ENCODE measurements at regions not wholly inside any gene's neighbourhood (a gene's known extent, or its start where the extent isn't known, plus 50 kb on each side); places are given as distances from the start of the nearest gene placed in this dataset.
"Not testable (repeated sequence)": the region's sequence is repeated elsewhere in the genome, so short reads cannot be mapped to it uniquely, and the experiment has no call there.

DNA sequence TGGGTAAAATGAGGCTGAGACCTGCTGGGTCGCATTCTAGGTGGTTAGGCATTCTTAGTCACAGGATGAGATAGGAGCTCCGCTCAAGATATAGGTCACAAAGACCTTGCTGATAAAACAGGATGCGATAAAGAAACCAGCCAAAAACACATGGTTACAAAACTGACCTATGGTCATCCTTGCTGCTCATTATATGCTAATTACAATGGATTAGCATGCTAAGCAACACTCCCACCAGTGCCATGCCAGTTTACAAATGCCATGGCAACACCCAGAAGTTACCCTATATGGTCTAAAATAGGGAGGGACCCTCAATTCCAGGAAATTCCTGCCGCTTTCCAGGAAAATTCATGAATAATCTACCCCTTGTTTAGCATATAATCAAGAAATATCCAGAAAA, 132.4 kb downstream of the BRMS1L start:
- DNase-seq: no peak
- Mint-ChIP-seq H3K27me3 (peaks cover 6% of the 10 kb centered on the region), H3K36me3 (no peaks in the 10 kb centered on the region), H3K27ac (no peak overlapping the region), H3K4me1 (ENCODE audit: low read depth) (no peaks in the 10 kb centered on the region), H3K4me3 (no peak overlapping the region), H3K9me3 (no peaks in the 10 kb centered on the region)
- intact Hi-C loops (cut with micrococcal nuclease): no loop called here
- ChIA-PET POLR2A (no interaction called here), CTCF (interaction anchor here (1.2 kb wide), 1 partner anchor 111 kb away, joined by 3 read pairs; no protein-coding TSS in a partner anchor)

DNA sequence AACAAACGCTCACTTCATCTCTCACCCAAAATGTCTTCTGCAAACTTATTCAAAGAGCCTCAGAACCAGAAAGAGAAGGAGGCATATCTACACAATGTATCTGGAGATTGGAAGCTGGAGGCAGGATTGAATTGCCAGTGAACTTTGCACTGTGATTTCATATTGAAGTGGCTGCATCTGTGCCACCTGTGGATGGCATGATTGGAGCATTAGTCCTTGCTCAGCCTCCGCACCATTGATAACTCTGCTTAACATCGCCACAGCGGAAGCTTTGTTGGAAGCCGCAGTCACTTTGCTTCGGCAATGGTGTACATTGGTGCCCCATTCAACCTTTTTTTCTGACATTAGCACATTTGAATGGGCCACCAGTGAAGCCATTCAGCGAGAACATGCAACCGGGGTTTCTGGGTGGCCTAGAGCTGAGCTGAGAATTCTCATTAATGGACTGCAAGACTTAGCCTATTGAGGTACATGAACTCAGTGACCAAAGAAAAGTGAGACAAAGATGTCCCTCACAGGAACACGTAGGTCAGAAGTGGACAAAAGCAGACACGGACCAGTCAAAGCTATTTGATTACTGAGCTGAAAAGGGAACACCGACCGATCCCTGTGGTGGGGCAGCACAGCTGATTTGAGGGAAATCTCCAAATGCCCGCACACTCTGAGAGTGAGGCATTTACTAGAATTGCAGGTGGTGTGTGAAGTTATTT, 130.4 kb downstream of the BRMS1L start:
- CTCF ChIA-PET: interaction anchor here (1.2 to 1.6 kb wide), 3 partner anchors 10 to 114 kb away, joined by 3 to 4 read pairs (median 4); no protein-coding TSS in a partner anchor
- intact Hi-C loops (cut with micrococcal nuclease): no loop called here

DNA sequence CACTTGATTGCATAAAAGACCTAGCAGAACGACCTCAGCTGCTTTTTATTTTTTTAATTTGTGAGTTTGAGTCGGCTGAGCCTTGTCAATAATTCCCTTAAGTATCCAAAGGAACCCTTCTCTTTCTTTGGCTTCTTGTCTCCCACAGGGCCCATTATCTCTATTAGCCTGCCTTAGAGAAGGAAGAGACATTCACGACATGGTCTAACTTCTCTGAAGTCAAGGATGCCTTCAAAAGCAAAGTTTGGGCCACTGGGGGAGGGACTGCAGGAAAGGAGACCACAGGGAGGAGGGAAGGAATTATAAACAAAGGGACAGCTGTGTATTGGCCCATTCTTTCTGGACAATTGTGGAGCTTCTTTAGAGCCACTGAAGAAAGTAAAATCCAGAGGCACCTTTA, 126.4 kb downstream of the BRMS1L start:
- no peak for DNase-seq
- H3K4me3 Mint-ChIP-seq: no peak overlapping the region
- ChIA-PET CTCF (no interaction called here), POLR2A (no interaction called here)
- H3K9me3 Mint-ChIP-seq: no peaks in the 10 kb centered on the region
- H3K27me3 Mint-ChIP-seq: peaks cover 3% of the 10 kb centered on the region
- intact Hi-C loops (cut with micrococcal nuclease): no loop called here
- no peaks in the 10 kb centered on the region for H3K4me1 Mint-ChIP-seq (ENCODE audit: low read depth)
- H3K36me3 Mint-ChIP-seq: no peaks in the 10 kb centered on the region
- no peak overlapping the region for H3K27ac Mint-ChIP-seq

More for the DNA sequence above, 130.4 kb downstream of the BRMS1L start:
- H3K27me3 Mint-ChIP-seq: peaks cover 6% of the 10 kb centered on the region
- POLR2A ChIA-PET: no interaction called here
- no peak for DNase-seq
- H3K4me3 Mint-ChIP-seq: no peak overlapping the region
- H3K36me3 Mint-ChIP-seq: no peaks in the 10 kb centered on the region
- no peaks in the 10 kb centered on the region for H3K9me3 Mint-ChIP-seq
- H3K27ac Mint-ChIP-seq: no peak overlapping the region
- no peaks in the 10 kb centered on the region for H3K4me1 Mint-ChIP-seq (ENCODE audit: low read depth)

DNA sequence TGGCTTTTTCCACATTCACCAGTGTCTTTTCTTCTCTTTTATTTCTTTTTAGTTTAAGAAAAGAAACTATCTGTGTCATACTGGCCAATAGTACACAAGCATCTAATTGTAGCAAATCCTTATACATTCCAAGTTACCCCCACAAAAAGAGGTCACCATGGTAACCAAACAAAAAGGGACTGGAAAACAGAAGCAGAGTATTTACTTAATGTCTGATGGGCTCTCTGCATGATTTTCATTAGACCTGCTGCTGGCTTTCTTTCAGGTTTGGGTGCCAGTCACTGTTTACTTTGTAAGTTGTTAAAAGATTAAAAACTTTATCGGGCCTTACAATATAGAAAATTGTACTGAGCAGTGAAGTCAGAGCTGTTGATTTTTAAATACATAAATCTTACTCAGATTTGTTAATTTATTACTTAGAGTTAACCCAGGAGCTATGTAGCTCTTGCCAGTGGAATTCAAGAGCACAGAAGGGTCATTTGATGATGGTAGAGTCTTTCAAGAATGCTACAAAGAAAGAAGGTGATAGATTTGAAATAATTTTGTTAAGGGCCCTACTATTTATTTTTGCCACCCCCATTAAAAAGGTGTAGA, 123.9 kb downstream of the BRMS1L start:
- H3K4me1 Mint-ChIP-seq (ENCODE audit: low read depth): no peaks in the 10 kb centered on the region
- no peak overlapping the region for H3K27ac Mint-ChIP-seq
- H3K27me3 Mint-ChIP-seq: peaks cover 3% of the 10 kb centered on the region
- H3K9me3 Mint-ChIP-seq: no peaks in the 10 kb centered on the region
- ChIA-PET POLR2A (no interaction called here), CTCF (interaction anchor here (1.2 kb wide), 1 partner anchor 9 kb away, joined by 3 read pairs; no protein-coding TSS in a partner anchor)
- DNase-seq: no peak
- intact Hi-C loops (cut with micrococcal nuclease): no loop called here
- H3K4me3 Mint-ChIP-seq: no peak overlapping the region
- no peaks in the 10 kb centered on the region for H3K36me3 Mint-ChIP-seq

DNA sequence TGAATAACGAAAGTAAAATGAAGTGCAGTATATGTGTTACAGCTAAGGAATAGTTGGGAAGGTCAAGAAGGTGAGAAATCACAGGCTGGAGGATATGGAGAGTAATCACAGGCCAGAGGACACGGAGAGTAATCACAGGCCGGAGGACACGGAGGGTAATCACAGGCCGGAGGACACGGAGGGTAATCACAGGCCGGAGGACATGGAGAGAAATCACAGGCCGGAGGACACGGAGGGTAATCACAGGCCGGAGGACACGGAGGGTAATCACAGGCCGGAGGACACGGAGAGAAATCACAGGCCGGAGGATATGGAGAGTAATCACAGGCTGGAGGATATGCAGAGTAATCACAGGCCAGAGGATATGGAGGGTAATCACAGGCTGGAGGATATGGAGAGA, 121.8 kb downstream of the BRMS1L start:
- POLR2A ChIA-PET; H3K36me3 Mint-ChIP-seq; CTCF ChIA-PET; intact Hi-C loops (cut with micrococcal nuclease); H3K4me3 Mint-ChIP-seq; H3K27me3 Mint-ChIP-seq; H3K4me1 Mint-ChIP-seq (ENCODE audit: low read depth); H3K9me3 Mint-ChIP-seq; DNase-seq; H3K27ac Mint-ChIP-seq: not testable (repeated sequence)

DNA sequence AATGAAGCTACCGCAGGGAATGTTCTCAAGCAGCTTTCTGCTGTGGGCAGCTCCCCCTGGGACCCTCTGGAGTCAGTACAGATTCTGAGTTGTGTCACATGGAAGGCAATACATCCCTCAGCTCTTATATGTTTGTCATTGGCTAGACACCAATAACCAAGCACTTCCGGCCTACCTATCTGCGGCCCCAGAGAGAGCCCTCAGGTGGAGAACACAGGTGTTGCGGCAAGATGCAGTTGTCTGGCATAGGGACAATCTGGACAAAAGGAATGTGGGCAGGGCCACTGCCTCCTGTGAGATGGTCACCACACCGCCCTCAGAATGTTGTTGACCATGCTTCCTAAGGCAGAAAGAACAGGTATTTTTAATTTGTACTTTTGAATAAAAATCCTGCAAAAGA, 118.7 kb downstream of the BRMS1L start:
- Mint-ChIP-seq H3K27ac (no peak overlapping the region), H3K27me3 (peaks cover 3% of the 10 kb centered on the region), H3K9me3 (no peaks in the 10 kb centered on the region), H3K36me3 (no peaks in the 10 kb centered on the region), H3K4me3 (no peak overlapping the region), H3K4me1 (ENCODE audit: low read depth) (peaks cover 3% of the 10 kb centered on the region)
- POLR2A ChIA-PET: no interaction called here
- peak; percentile 30 for DNase-seq
- CTCF ChIA-PET: interaction anchor here (0.6 to 2.0 kb wide), 4 partner anchors 10 to 429 kb away, joined by 3 to 6 read pairs (median 4); no protein-coding TSS in a partner anchor
- intact Hi-C loops (cut with micrococcal nuclease): loop anchor here (2.0 kb wide), 1 partner anchor 62 kb away; no protein-coding TSS in a partner anchor

DNA sequence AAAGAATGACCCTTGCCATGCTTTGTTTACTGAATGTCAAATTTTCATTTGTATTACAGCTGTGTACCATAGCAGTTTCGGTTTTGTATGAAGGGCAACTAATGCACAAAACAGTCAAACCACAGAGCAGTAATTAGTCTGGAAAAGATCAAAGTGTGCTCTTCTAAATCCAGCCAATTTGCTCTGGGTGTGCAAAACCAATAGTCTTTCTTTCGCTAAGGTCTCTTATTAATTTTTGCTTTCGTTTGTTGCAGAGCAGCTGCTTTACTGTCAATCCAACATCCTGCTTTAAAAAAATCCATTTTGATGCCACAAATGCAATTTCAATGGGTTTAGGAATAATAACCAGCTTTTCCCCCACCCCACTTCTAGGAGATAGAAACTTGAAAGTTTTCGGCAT, 114.2 kb downstream of the BRMS1L start:
- CTCF ChIA-PET: interaction anchor here (0.6 to 1.4 kb wide), 3 partner anchors 77 to 216 kb away, joined by 3 to 4 read pairs (median 3); no protein-coding TSS in a partner anchor
- Mint-ChIP-seq H3K36me3 (no peaks in the 10 kb centered on the region), H3K9me3 (no peaks in the 10 kb centered on the region), H3K27ac (no peak overlapping the region), H3K4me1 (ENCODE audit: low read depth) (peaks cover 3% of the 10 kb centered on the region), H3K4me3 (no peak overlapping the region), H3K27me3 (no peaks in the 10 kb centered on the region)
- POLR2A ChIA-PET: no interaction called here
- intact Hi-C loops (cut with micrococcal nuclease): no loop called here
- DNase-seq: no peak

DNA sequence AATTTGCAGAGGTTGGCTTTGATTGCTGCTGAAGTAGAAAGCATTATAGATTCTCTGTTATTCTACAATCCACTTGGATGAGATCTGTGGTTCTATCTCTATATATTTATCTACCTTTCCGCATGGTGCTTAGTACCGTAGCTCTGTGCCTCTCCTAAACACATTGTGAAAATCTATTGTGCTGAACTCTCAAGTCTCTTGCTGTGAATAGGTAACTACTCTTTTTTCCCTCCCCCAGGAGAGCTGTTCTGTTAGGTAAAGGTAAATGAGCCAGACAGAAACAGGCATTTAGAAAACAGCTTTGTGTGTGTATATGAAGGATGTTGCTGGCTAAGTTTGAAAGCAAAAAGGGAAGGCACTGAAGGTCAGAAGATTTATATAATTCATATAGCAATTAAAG, 112.6 kb downstream of the BRMS1L start:
- H3K4me1 Mint-ChIP-seq (ENCODE audit: low read depth): peaks cover 8% of the 10 kb centered on the region
- no peaks in the 10 kb centered on the region for H3K36me3 Mint-ChIP-seq
- no peak for DNase-seq
- no peak overlapping the region for H3K27ac Mint-ChIP-seq
- no peaks in the 10 kb centered on the region for H3K27me3 Mint-ChIP-seq
- CTCF ChIA-PET: no interaction called here
- H3K9me3 Mint-ChIP-seq: no peaks in the 10 kb centered on the region
- POLR2A ChIA-PET: interaction anchor here (0.5 to 0.6 kb wide), 2 partner anchors 14 to 581 kb away, joined by 3 read pairs; no protein-coding TSS in a partner anchor
- no peak overlapping the region for H3K4me3 Mint-ChIP-seq
- intact Hi-C loops (cut with micrococcal nuclease): no loop called here

DNA sequence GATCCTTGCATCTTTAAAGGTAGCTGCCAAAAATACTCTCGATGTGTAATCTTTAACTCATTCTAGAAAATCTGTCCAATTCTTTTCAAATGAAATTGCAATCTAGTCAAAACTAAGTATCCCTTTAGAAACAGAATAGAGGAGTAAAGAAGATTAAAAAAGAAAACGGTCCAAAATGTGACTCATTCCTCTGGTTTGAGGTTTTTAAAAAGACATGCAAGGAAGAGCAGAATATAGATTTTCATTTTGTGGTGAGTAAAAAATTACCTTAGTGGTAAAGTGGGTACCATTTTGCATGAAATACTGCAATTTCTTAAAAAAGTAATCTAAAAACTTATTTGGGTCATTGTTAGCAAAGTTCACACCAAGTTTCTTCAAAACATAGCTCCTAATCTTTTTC, 108.4 kb downstream of the BRMS1L start:
- ChIA-PET CTCF (interaction anchor here (0.9 kb wide), 1 partner anchor 10 kb away, joined by 3 read pairs; no protein-coding TSS in a partner anchor), POLR2A (no interaction called here)
- Mint-ChIP-seq H3K4me1 (ENCODE audit: low read depth) (peaks cover 19% of the 10 kb centered on the region), H3K27me3 (no peaks in the 10 kb centered on the region), H3K36me3 (no peaks in the 10 kb centered on the region), H3K9me3 (no peaks in the 10 kb centered on the region), H3K4me3 (no peak overlapping the region), H3K27ac (peak overlapping the region; percentile 33)
- intact Hi-C loops (cut with micrococcal nuclease): loop anchor here (5.0 kb wide), 1 partner anchor 383 kb away; no protein-coding TSS in a partner anchor
- DNase-seq: no peak

DNA sequence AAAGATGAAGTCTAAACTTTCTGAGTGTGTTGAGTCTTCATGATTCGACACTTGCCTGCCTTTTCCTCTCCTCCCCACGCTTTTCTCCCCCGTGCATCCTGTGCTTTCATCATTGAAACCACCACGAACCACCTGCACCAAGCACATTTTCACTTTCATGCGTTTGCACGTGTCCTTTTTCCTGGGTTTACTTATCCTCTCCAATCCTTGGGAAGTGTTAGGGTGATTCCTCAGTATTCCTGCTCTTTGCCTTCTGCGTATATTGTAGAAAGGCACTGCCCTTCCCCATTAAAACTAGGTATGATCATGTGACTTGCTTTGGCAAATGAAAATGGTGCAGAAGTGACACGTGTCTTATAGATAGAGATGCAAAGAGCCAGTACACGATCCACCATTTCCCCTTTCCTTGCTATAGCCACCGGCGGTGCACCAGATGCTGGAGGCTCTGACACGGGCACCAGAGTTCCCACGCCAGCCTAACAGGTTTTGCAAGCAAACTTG, 106.6 kb downstream of the BRMS1L start:
- intact Hi-C loops (cut with micrococcal nuclease): loop anchor here (1.0 to 5.0 kb wide), 2 partner anchors 106 to 385 kb away; partner anchors contain the start of gene BRMS1L
- ChIA-PET CTCF (no interaction called here), POLR2A (no interaction called here)
- Mint-ChIP-seq H3K4me3 (peak overlapping the region; percentile 54), H3K4me1 (ENCODE audit: low read depth) (peaks cover 19% of the 10 kb centered on the region), H3K36me3 (no peaks in the 10 kb centered on the region), H3K9me3 (no peaks in the 10 kb centered on the region), H3K27me3 (no peaks in the 10 kb centered on the region), H3K27ac (no peak overlapping the region)
- DNase-seq: peak; percentile 67

DNA sequence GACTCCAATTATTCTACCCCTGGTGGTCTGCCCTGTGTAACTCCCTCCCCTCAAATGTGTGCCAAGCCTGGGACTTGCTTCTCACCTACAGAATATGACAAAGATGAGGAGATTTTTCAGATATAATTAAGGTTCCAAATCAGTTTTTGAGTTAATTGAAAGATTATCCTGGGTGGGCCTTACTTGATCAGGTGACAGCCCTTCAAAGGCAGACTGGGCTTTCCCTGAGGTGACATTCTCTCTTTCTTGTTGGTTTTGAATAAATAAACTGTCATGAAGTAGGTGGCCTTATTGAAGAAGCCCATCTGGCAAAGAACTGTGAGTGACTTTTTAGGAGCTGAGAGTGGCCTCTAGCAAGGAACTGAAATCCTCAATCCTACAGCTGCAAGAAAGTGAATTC, 106.0 kb downstream of the BRMS1L start:
- ChIA-PET POLR2A (no interaction called here), CTCF (no interaction called here)
- no peak for DNase-seq
- H3K4me1 Mint-ChIP-seq (ENCODE audit: low read depth): peaks cover 19% of the 10 kb centered on the region
- H3K4me3 Mint-ChIP-seq: no peak overlapping the region
- no peaks in the 10 kb centered on the region for H3K27me3 Mint-ChIP-seq
- intact Hi-C loops (cut with micrococcal nuclease): loop anchor here (1.0 to 5.0 kb wide), 2 partner anchors 106 to 385 kb away; partner anchors contain the start of gene BRMS1L
- no peak overlapping the region for H3K27ac Mint-ChIP-seq
- no peaks in the 10 kb centered on the region for H3K36me3 Mint-ChIP-seq
- no peaks in the 10 kb centered on the region for H3K9me3 Mint-ChIP-seq

DNA sequence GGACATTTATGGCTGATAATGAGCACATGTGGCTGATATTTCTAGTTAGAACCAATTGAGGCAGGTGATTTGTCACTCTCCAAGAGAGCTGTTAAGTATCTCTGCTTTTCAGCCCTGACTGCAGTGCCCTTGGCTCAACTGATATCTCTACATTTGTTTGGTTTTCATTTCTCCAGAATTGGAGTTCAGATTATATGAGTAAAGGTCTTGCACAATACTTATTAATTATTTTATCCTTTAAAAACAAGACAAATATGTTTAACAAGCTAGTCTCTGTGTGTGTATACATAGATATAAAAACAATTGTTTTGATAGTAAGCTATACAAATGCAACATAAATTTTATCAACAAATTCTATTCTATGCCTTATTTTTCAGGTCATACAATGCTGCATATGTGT, 105.2 kb downstream of the BRMS1L start:
- ChIA-PET CTCF (no interaction called here), POLR2A (no interaction called here)
- H3K27ac Mint-ChIP-seq: no peak overlapping the region
- no peak overlapping the region for H3K4me3 Mint-ChIP-seq
- H3K36me3 Mint-ChIP-seq: no peaks in the 10 kb centered on the region
- H3K4me1 Mint-ChIP-seq (ENCODE audit: low read depth): peaks cover 19% of the 10 kb centered on the region
- DNase-seq: no peak
- intact Hi-C loops (cut with micrococcal nuclease): loop anchor here (5.0 kb wide), 1 partner anchor 386 kb away; no protein-coding TSS in a partner anchor
- H3K9me3 Mint-ChIP-seq: no peaks in the 10 kb centered on the region
- H3K27me3 Mint-ChIP-seq: no peaks in the 10 kb centered on the region

Data from activated CD4-positive, alpha-beta memory T cell treated with anti-CD3 and anti-CD28 coated beads for 36 hours (primary cell).